Heart right ventricle (tissue), 16 donors: ENCODE measurements at regions not wholly inside any gene's neighbourhood (a gene's known extent, or its start where the extent isn't known, plus 50 kb on each side); places are given as distances from the start of the nearest gene placed in this dataset.
A peak's percentile ranks its signal among the peaks of the same experiment; 100 is the strongest.

Source experiments
- ATAC-seq, 8 donors: fragments of 200-7000 bp; cut with Tn5 transposase; one replicate each; pipeline ENCODE4 v1.9.1; 2020; ENCODE audit warnings: mild to moderate bottlenecking in 8 of 8, moderate library complexity in 8 of 8, moderate number of reproducible peaks in 1 of 8
- DNase-seq, 2 donors: peaks; one replicate each; pipeline ENCODE4 v3.0.0-alpha.2; 2020
- H3K27ac ChIP-seq, 10 donors: fragments of 200-600 bp; sonication (generic) in 2 of 10; one replicate each; pipeline versions ENCODE4 v1.5.0 to v1.8.0; 2020 to 2022; ENCODE audit warnings: mild to moderate bottlenecking in 3 of 10
- H3K27me3 ChIP-seq, 7 donors: fragments of 200-600 bp; one replicate each; pipeline ENCODE4 v1.8.0; 2021 to 2022; ENCODE audit warnings: mild to moderate bottlenecking in 2 of 7
- H3K36me3 ChIP-seq, 9 donors: fragments of 200-600 bp; sonication (generic) in 1 of 9; one replicate each; pipeline versions ENCODE4 v1.5.0 to v1.8.0; 2020 to 2022; ENCODE audit warnings: mild to moderate bottlenecking in 2 of 9
- H3K4me1 ChIP-seq, 9 donors: fragments of 200-600 bp; sonication (generic) in 1 of 9; one replicate each; pipeline versions ENCODE4 v1.5.0 to v1.8.0; 2020 to 2022; ENCODE audit warnings: mild to moderate bottlenecking in 4 of 9
- H3K4me3 ChIP-seq, 10 donors: fragments of 200-600 bp; sonication (generic) in 2 of 10; one replicate each; pipeline versions ENCODE4 v1.5.0 to v1.8.0; 2020 to 2022; ENCODE audit warnings: mild to moderate bottlenecking in 7 of 10, moderate library complexity in 2 of 10
- H3K9me3 ChIP-seq, 11 donors: fragments of 200-600 bp in 10 of 11; sonication (generic) in 2 of 11; one replicate each; pipeline versions ENCODE4 v1.5.0 to v1.8.0; 2013 to 2022; ENCODE audit warnings: mild to moderate bottlenecking in 2 of 11, control low read depth in 1 of 11, moderate library complexity in 1 of 11
- WGBS, 2 donors: extraction: QIAGEN DNeasy Blood & Tissue Kit; methylation state at CpG; one replicate each; pipeline ENCODE4 v1.1.7; 2013; ENCODE audit warnings: inconsistent platforms in 1 of 2; 5-methylcytosine and 5-hydroxymethylcytosine counted together
- intact Hi-C, 10 donors: fragments of 100-400 bp; cut with DNase I; formaldehyde crosslinking; loops; one replicate each; pipeline versions ENCODE4 v1.11.1 to v1.14.2; 2022
- TF ChIP-seq, protein P1 (sequence below), 9 donors: fragments of 200-600 bp; sonication (generic) in 2 of 9; IDR thresholded peaks; one replicate each; pipeline versions ENCODE4 v1.5.0 to v1.8.0; 2021 to 2022; ENCODE audit warnings: antibody characterized with exemption in 9 of 9, mild to moderate bottlenecking in 5 of 9, moderate library complexity in 1 of 9
- donor health status: Arrhythmogenic right ventricular cardiomyopathy.
- donor health status: ischemic (EF 13 %, LVEDD 7.1; RV severe dilation, severe dysfunction).
- donor health status: healthy with polysubstance abuse.
- donor health status: DM: no; HTN: yes; CAD: no.
- donor health status: DM: no; HTN: no; CAD: no.
- donor health status: ischemic (EF 25% LVEDD 6.9; RV normal size, moderate dysfunction).
- donor health status: ischemic (EF 25% LVEDD 5.7; RV mildly dilated, moderate dysfunction).
- donor health status: healthy.
- donor health status: DM: yes; HTN: yes; CAD: no.
- donor health status: Ischemic cardiomyopathy.
- donor health status: ischemic (EF 35%, LVEDD 5.7; RV mildly dilated, moderate dysfunction).
- donor health status: nonischemic (EF 11% LVEDD 7.7; RV severe dilation, severe dysfunction).
- donor health status: DM: yes; HTN: yes; CAD: no.
- donor health status: PGD.
- donor health status: ischemic (EF 29% LVEDD 5.4; RV normal size, mild dysfunction).
- donor health status: nonischemic (EF 23%, LVEDD 6.1; RV moderate dilation, normal function).

DNA sequence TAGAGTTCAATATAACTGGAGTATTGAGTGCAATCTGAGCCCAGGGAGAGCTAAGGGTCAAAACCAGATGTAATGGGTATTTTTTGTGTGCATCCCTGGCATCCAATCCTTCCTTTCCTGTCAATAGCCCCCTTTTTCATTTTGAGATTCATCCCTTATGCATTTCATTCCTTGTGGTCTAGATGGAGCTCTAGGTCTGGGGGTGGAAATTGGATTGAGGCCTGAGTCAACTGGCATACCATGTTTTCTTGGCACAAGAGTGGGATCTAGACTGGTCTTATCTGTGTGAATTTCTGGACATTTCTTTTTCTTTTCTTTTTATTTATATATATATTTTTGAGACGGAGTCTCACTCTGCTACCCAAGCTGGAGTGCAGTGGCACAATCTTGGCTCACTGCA is 67.3 kb upstream of the RAB3GAP2 start:
- WGBS, 2 donors: 78 to 79% methylated on average over 1 of the region's 1 CpG
- Histone ChIP-seq H3K27ac (no peak overlapping the region), H3K9me3 (no peaks in the 10 kb centered on the region), H3K4me1 (peaks cover 0 to 8% (median 0%) of the 10 kb centered on the region in 9 donors), H3K36me3 (no peaks in the 10 kb centered on the region), H3K4me3 (no peak overlapping the region), H3K27me3 (no peaks in the 10 kb centered on the region)
- TF ChIP-seq, protein P1, sequence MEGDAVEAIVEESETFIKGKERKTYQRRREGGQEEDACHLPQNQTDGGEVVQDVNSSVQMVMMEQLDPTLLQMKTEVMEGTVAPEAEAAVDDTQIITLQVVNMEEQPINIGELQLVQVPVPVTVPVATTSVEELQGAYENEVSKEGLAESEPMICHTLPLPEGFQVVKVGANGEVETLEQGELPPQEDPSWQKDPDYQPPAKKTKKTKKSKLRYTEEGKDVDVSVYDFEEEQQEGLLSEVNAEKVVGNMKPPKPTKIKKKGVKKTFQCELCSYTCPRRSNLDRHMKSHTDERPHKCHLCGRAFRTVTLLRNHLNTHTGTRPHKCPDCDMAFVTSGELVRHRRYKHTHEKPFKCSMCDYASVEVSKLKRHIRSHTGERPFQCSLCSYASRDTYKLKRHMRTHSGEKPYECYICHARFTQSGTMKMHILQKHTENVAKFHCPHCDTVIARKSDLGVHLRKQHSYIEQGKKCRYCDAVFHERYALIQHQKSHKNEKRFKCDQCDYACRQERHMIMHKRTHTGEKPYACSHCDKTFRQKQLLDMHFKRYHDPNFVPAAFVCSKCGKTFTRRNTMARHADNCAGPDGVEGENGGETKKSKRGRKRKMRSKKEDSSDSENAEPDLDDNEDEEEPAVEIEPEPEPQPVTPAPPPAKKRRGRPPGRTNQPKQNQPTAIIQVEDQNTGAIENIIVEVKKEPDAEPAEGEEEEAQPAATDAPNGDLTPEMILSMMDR (IDR thresholded peaks at IDR 0.05): peak in 6 of 9 donors; percentile 15 to 40 (median 22)
- intact Hi-C loops: no loop called here
- DNase-seq (no peak), ATAC-seq (no peak)

DNA sequence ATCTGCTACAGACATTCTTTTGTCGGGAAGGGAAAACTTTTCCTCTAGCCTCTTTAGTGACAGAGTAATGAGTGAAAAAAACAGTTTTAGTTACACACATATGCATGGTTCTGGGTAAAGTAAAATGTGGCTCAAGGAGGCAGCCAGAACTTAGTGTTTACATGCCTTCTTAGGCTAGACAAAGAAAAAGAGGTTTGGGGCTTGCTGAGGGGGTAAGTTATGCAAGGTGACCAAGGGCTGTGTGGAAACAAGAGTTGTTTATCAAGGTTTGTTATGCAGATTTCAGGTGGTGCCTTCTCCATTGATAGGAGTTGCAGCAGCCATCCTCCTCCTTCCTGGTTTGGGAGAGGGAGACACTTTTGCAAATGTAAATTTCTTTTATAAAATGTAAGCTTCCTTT is 66.5 kb upstream of the RAB3GAP2 start:
- no peak for ATAC-seq
- no peak overlapping the region for H3K4me3 ChIP-seq
- whole genome bisulfite sequencing, 2 donors: 82 to 85% methylated on average over 1 of the region's 1 CpG
- peaks cover 0 to 8% (median 0%) of the 10 kb centered on the region in 9 donors for H3K4me1 ChIP-seq
- DNase-seq: no peak
- TF ChIP-seq, protein P1 (IDR thresholded peaks at IDR 0.05): no peak
- intact Hi-C loops: no loop called here
- no peak overlapping the region for H3K27ac ChIP-seq
- no peaks in the 10 kb centered on the region for H3K36me3 ChIP-seq
- no peaks in the 10 kb centered on the region for H3K9me3 ChIP-seq
- no peaks in the 10 kb centered on the region for H3K27me3 ChIP-seq

DNA sequence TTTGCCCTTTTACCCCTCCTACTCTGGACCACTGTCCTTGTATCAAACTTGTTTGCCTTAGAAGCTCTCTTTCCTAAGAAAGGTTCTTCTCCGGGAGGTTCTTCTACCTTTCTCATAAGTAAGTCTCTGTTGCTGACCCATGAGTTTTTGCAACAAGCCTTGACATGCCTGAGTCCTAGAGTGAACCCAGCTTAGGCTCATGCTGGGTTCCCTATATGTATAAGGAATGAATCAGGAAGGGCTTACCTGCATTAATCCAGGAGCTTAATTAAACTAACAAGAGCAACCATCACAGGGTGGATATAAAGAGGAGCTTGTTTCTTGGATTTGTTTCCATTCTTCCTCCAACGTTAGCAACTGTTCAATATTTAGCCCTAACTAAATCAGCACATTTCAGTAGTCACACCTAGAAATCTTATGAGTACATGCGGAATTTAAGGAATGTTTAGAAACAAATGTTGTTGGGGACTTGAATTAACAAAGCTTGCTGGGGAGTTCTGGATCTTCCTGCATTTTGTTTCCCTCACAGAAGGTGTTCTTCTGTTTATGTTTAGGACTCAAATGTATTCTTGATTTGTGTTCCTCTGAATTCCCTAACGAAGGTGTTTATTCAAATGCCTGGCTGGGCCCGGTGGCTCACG is 64.3 kb upstream of the RAB3GAP2 start:
- Histone ChIP-seq H3K4me3 (no peak overlapping the region), H3K27ac (no peak overlapping the region), H3K4me1 (peaks cover 0 to 8% (median 0%) of the 10 kb centered on the region in 9 donors), H3K36me3 (no peaks in the 10 kb centered on the region), H3K9me3 (no peaks in the 10 kb centered on the region), H3K27me3 (no peaks in the 10 kb centered on the region)
- WGBS, 2 donors: 86 to 90% methylated on average over 6 of the region's 6 CpGs
- DNase-seq: no peak
- TF ChIP-seq, protein P1 (IDR thresholded peaks at IDR 0.05): no peak
- intact Hi-C loops: no loop called here
- no peak for ATAC-seq

DNA sequence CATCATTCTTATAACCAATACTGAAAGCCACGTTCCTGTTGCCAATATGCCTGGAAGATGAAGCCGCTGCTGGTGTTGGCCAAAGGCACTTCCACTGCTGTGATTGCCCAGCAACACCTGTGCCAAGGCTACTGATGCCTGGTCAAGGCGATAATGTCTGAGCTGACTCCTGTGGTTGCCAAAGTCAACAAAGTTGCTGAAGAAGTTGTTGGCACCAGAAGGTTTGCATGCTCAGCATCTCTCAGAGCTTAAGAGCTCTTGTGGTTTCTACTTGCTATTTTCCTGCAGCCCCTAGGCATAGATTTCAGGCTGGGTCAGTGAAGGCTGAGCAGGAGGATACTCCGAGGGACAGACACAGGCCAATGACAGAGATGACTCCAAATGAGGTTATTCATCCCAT is 63.4 kb upstream of the RAB3GAP2 start:
- H3K36me3 ChIP-seq: no peaks in the 10 kb centered on the region
- H3K4me1 ChIP-seq: peaks cover 0 to 8% (median 0%) of the 10 kb centered on the region in 9 donors
- H3K27me3 ChIP-seq: no peaks in the 10 kb centered on the region
- no peak overlapping the region for H3K27ac ChIP-seq
- ATAC-seq: no peak
- WGBS, 2 donors: 82 to 93% methylated on average over 4 of the region's 4 CpGs
- TF ChIP-seq, protein P1 (IDR thresholded peaks at IDR 0.05): no peak
- no peak overlapping the region for H3K4me3 ChIP-seq
- DNase-seq: no peak
- intact Hi-C loops: no loop called here
- no peaks in the 10 kb centered on the region for H3K9me3 ChIP-seq
